ENCODE measurements at regions not wholly inside any gene's neighbourhood (a gene's known extent, or its start where the extent isn't known, plus 50 kb on each side); places are given as distances from the start of the nearest gene placed in this dataset.
"Not testable (repeated sequence)": the region's sequence is repeated elsewhere in the genome, so short reads cannot be mapped to it uniquely, and the experiment has no call there.

DNA sequence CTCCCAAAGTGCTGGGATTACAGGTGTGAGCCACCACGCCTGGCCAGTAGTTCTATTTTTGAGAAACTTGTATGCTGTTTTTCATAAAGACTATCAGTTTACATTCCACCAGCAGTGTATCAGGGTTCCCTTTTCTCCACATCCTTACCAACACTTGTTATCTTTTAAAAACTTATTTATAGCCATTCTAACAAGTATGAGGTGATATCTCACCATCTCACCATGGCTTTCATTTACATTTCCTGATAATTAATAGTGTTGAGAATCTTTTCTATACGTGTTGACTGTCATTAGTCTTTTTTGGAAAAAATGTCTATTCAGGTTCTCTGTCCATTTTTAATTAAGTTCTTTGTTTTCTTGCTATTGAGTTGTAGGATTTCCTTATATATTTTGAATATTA is 416.1 kb downstream of the NEBL start (continued):
- no peak for TF ChIP-seq HDAC6 (IDR thresholded peaks at IDR 0.05; ENCODE audit: low read depth, low read length)
- no peak for TF ChIP-seq NANOG (IDR thresholded peaks at IDR 0.05; ENCODE audit: insufficient read depth, low read depth, low read length, poor library complexity, severe bottlenecking)
- TF ChIP-seq, protein P1, sequence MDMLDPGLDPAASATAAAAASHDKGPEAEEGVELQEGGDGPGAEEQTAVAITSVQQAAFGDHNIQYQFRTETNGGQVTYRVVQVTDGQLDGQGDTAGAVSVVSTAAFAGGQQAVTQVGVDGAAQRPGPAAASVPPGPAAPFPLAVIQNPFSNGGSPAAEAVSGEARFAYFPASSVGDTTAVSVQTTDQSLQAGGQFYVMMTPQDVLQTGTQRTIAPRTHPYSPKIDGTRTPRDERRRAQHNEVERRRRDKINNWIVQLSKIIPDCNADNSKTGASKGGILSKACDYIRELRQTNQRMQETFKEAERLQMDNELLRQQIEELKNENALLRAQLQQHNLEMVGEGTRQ (IDR thresholded peaks at IDR 0.05; ENCODE audit: low read length): no peak
- no peak for TF ChIP-seq SP1 (IDR thresholded peaks at IDR 0.05; ENCODE audit: low read depth, low read length)
- no peak for TF ChIP-seq BCL11A (IDR thresholded peaks at IDR 0.05; ENCODE audit: low read depth in 2 of 2, low read length in 2 of 2)
- TF ChIP-seq POU5F1 (IDR thresholded peaks at IDR 0.05; ENCODE audit: low read depth, low read length): no peak
- no peak for TF ChIP-seq TAF7 (optimal IDR thresholded peaks at IDR 0.05; ENCODE audit: borderline replicate concordance, low read depth, low read length)
- no peak for TF ChIP-seq NRF1 (IDR thresholded peaks at IDR 0.05; ENCODE audit: low read depth, low read length)
- TF ChIP-seq GABPA (IDR thresholded peaks at IDR 0.05; ENCODE audit: borderline replicate concordance, insufficient read depth, low read length): no peak
- no peak for TF ChIP-seq SAP30 (IDR thresholded peaks at IDR 0.05; ENCODE audit: insufficient read depth, insufficient replicate concordance, low read length)
- TF ChIP-seq TEAD4 (IDR thresholded peaks at IDR 0.05; ENCODE audit: low read depth, low read length): no peak

DNA sequence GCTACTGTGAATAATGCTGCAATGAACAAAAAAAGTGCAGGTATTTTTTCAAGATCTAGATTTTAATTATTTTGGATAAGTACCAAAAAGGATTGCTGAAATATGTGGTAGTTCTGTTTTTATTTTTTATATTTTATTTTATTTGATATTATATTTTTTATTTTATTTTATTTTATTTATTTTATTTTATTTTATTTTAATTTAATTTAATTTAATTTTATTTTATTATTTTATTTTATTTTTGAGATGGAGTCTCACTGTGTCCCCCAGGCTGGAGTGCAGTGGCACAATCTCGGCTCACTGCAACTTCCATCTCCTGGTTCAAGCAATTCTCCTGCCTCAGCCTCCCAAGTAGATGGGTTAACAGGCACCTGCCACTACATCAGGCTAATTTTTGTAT is 416.5 kb downstream of the NEBL start:
- H3K56ac ChIP-seq (replicated peaks; ENCODE audit: insufficient read length, low read depth, low read length); H3K27me3 ChIP-seq (replicated peaks in 1 of 4; ENCODE audit: control insufficient read depth in 3 of 4, extremely low read depth in 1 of 4, insufficient read depth in 3 of 4, low read length in 3 of 4); H3K36me3 ChIP-seq (ENCODE audit: control insufficient read depth in 2 of 4, insufficient read depth in 4 of 4, low read length in 3 of 4); FAIRE-seq; H4K8ac ChIP-seq (ENCODE audit: extremely low read depth, insufficient read depth, low read length); H2BK5ac ChIP-seq (ENCODE audit: low read depth, low read length); H3K23ac ChIP-seq (ENCODE audit: insufficient read length); H3K27ac ChIP-seq (ENCODE audit: low read depth, low read length); H4K91ac ChIP-seq (replicated peaks; ENCODE audit: insufficient read length, low read length); H3K4ac ChIP-seq (replicated peaks; ENCODE audit: insufficient read length, low read depth, low read length); H3K79me1 ChIP-seq (ENCODE audit: low read depth, low read length); CTCF ChIA-PET (ENCODE audit: partially characterized antibody); H2AFZ ChIP-seq (ENCODE audit: low read length); H3K4me1 ChIP-seq (replicated peaks in 1 of 4; ENCODE audit: control insufficient read depth in 3 of 4, insufficient read depth in 4 of 4, low read length in 3 of 4); H3K4me3 ChIP-seq (ENCODE audit: extremely low read depth in 1 of 4, insufficient read depth in 2 of 4, low read depth in 3 of 4, low read length in 4 of 4); H2BK120ac ChIP-seq (replicated peaks; ENCODE audit: low read depth, low read length); H3K14ac ChIP-seq (ENCODE audit: insufficient read length); H4K20me1 ChIP-seq (replicated peaks in 1 of 2; ENCODE audit: control insufficient read depth in 1 of 2, insufficient read depth in 2 of 2, low read length in 2 of 2); POLR2A ChIA-PET (ENCODE audit: partially characterized antibody); H2AK5ac ChIP-seq (ENCODE audit: low read depth, low read length); H2BK15ac ChIP-seq (ENCODE audit: low read length); H3K23me2 ChIP-seq (ENCODE audit: low read depth, low read length); H3K9me3 ChIP-seq (ENCODE audit: insufficient read depth in 2 of 2, low read depth in 1 of 2, low read length in 1 of 2); H4K5ac ChIP-seq (ENCODE audit: insufficient read length, low read depth, low read length); H3K79me2 ChIP-seq (ENCODE audit: control insufficient read depth in 1 of 2, insufficient read depth in 2 of 2, low read length in 2 of 2); H2BK12ac ChIP-seq (ENCODE audit: low read depth, low read length); H2BK20ac ChIP-seq (ENCODE audit: low read length); DNase-seq (ENCODE audit: low read depth in 1 of 2, low spot score in 2 of 2); H3K18ac ChIP-seq (ENCODE audit: extremely low read depth, low read length); H3K4me2 ChIP-seq (ENCODE audit: insufficient read depth in 1 of 2, low read depth in 2 of 2, low read length in 2 of 2); H3K9ac ChIP-seq (replicated peaks in 1 of 4; ENCODE audit: extremely low read depth in 1 of 4, low read depth in 3 of 4, low read length in 3 of 4): not testable (repeated sequence)
- WGBS, 2 experiments (ENCODE audit: extremely low coverage in 1 of 2, insufficient coverage in 1 of 2, insufficient read length in 1 of 2, insufficient replicate concordance in 2 of 2, low coverage in 1 of 2, low lambda C conversion rate in 2 of 2, missing lambda C conversion rate in 1 of 2): 89% methylated on average over 1 of the region's 1 CpG; no CpG with 5 or more reads in 1 of the 2 experiments

Data from H1 (cell line).